ENCODE measurements at regions not wholly inside any gene's neighbourhood (a gene's known extent, or its start where the extent isn't known, plus 50 kb on each side); places are given as distances from the start of the nearest gene placed in this dataset.
"Not testable (repeated sequence)": the region's sequence is repeated elsewhere in the genome, so short reads cannot be mapped to it uniquely, and the experiment has no call there.

- no peak for TF ChIP-seq POLR2A (IDR thresholded peaks at IDR 0.05)
- no peak for TF ChIP-seq POLR2AphosphoS5 (IDR thresholded peaks at IDR 0.05)
- TF ChIP-seq, protein P1, sequence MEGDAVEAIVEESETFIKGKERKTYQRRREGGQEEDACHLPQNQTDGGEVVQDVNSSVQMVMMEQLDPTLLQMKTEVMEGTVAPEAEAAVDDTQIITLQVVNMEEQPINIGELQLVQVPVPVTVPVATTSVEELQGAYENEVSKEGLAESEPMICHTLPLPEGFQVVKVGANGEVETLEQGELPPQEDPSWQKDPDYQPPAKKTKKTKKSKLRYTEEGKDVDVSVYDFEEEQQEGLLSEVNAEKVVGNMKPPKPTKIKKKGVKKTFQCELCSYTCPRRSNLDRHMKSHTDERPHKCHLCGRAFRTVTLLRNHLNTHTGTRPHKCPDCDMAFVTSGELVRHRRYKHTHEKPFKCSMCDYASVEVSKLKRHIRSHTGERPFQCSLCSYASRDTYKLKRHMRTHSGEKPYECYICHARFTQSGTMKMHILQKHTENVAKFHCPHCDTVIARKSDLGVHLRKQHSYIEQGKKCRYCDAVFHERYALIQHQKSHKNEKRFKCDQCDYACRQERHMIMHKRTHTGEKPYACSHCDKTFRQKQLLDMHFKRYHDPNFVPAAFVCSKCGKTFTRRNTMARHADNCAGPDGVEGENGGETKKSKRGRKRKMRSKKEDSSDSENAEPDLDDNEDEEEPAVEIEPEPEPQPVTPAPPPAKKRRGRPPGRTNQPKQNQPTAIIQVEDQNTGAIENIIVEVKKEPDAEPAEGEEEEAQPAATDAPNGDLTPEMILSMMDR (IDR thresholded peaks at IDR 0.05) = no peak
- TF ChIP-seq EP300 (IDR thresholded peaks at IDR 0.05) = no peak
- Histone ChIP-seq H3K27ac (no peak overlapping the region), H3K9me3 (no peaks in the 10 kb centered on the region), H3K36me3 (no peaks in the 10 kb centered on the region), H3K4me1 (peaks cover 0 to 3% (median 0%) of the 10 kb centered on the region in 4 donors), H3K27me3 (no peaks in the 10 kb centered on the region), H3K4me3 (no peak overlapping the region)
- 20 to 50% methylated on average over 1 of the region's 1 CpG for WGBS, 2 donors
- DNase-seq = no peak
- intact Hi-C loops (cut with DNase I) = no loop called here
Measured at GRCh38 chr4:162837679-162838078, 329.0 kb downstream of the NAF1 start.

DNA sequence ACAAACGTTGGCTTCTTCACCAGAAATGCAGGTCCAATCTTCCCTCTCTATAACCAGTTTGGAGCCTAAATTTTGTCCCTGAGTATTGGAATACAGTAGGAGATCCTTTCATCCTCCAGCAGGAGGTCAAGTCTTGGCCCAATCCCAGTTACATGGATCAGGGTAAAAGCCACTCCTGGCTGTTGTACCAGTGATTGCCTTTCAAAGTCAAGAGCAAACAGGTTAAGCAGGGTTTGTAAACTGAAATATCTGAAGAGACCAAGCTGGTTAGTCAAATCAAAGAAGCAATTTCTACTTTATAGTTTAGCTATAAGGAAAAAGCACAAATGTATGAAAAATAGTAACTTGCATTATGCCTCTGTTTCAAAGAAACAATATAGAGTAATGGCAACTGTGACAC, 329.4 kb downstream of the NAF1 start:
- H3K4me1 ChIP-seq = peaks cover 0 to 3% (median 0%) of the 10 kb centered on the region in 4 donors
- no peaks in the 10 kb centered on the region for H3K27me3 ChIP-seq
- H3K4me3 ChIP-seq = no peak overlapping the region
- no peaks in the 10 kb centered on the region for H3K36me3 ChIP-seq
- no peak for DNase-seq
- WGBS, 2 donors = 15 to 54% methylated on average over 1 of the region's 1 CpG
- H3K9me3 ChIP-seq = no peaks in the 10 kb centered on the region
- TF ChIP-seq, protein P1 (IDR thresholded peaks at IDR 0.05) = no peak
- no peak for TF ChIP-seq POLR2AphosphoS5 (IDR thresholded peaks at IDR 0.05)
- TF ChIP-seq POLR2A (IDR thresholded peaks at IDR 0.05) = no peak
- TF ChIP-seq EP300 (IDR thresholded peaks at IDR 0.05) = no peak
- no peak overlapping the region for H3K27ac ChIP-seq
- intact Hi-C loops (cut with DNase I) = no loop called here

GRCh38 chr4:162836773-162837172, 329.9 kb downstream of the NAF1 start:
- no peak overlapping the region for H3K27ac ChIP-seq
- intact Hi-C loops (cut with DNase I) = no loop called here
- DNase-seq = no peak
- TF ChIP-seq, protein P1 (IDR thresholded peaks at IDR 0.05) = no peak
- TF ChIP-seq EP300 (IDR thresholded peaks at IDR 0.05) = no peak
- no peak for TF ChIP-seq POLR2AphosphoS5 (IDR thresholded peaks at IDR 0.05)
- TF ChIP-seq POLR2A (IDR thresholded peaks at IDR 0.05) = no peak
- peaks cover 0 to 3% (median 0%) of the 10 kb centered on the region in 4 donors for H3K4me1 ChIP-seq
- H3K36me3 ChIP-seq = no peaks in the 10 kb centered on the region
- H3K27me3 ChIP-seq = no peaks in the 10 kb centered on the region
- H3K4me3 ChIP-seq = no peak overlapping the region
- 61 to 74% methylated on average over 2 of the region's 2 CpGs for WGBS, 2 donors
- no peaks in the 10 kb centered on the region for H3K9me3 ChIP-seq

GRCh38 chr4:162836258-162836657, 330.4 kb downstream of the NAF1 start:
- H3K27me3 ChIP-seq; H3K27ac ChIP-seq; H3K4me1 ChIP-seq; H3K9me3 ChIP-seq; H3K36me3 ChIP-seq; DNase-seq; H3K4me3 ChIP-seq; intact Hi-C loops (cut with DNase I): not testable (repeated sequence)
- 81 to 85% methylated on average over 6 of the region's 6 CpGs for WGBS, 2 donors

DNA sequence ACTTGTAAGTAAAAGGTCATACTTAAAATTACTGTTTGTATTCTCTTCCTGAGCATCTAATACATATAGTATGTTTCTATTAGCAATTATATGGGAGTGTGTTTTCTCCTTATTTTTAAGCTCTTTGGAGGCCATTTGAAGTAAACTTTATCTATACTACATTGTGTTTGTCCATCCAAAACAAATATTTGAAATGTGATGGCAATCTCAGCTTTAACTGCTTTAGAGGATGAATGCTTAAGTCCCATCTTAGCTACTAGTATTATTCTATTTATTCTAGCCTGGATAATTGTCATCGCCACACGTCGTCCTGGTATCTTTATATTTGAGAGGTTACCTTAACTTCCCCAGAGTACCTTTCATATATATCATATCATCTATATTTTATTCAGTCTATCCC, 335.8 kb downstream of the NAF1 start:
- WGBS, 2 donors = 33 to 67% methylated on average over 3 of the region's 3 CpGs
- intact Hi-C loops (cut with DNase I) = no loop called here
- no peaks in the 10 kb centered on the region for H3K27me3 ChIP-seq
- DNase-seq = no peak
- no peaks in the 10 kb centered on the region for H3K36me3 ChIP-seq
- H3K27ac ChIP-seq = no peak overlapping the region
- TF ChIP-seq POLR2A (IDR thresholded peaks at IDR 0.05) (no peak), POLR2AphosphoS5 (IDR thresholded peaks at IDR 0.05) (no peak), EP300 (IDR thresholded peaks at IDR 0.05) (no peak)
- TF ChIP-seq, protein P1 (IDR thresholded peaks at IDR 0.05) = no peak
- H3K4me3 ChIP-seq = no peak overlapping the region
- no peaks in the 10 kb centered on the region for H3K9me3 ChIP-seq
- H3K4me1 ChIP-seq = peaks cover 0 to 2% (median 0%) of the 10 kb centered on the region in 4 donors

DNA sequence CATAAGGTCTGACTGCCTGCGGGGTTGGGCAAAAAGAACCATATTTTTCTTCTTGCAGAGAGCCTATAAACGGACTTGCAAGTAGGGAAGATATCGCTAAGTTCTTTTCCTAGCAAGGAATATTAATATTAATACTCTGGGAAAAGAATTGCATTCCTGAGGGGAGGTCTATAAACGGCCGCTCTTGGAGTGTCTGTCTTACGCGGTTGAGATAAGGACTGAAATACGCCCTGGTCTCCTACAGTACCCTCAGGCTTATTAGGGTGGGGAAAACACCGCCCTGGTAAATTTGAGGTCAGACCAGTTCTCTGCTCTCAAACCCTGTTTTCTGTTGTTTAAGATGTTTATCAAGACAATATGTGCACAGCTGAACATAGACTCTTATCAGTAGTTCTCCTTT, 349.3 kb downstream of the NAF1 start:
- DNase-seq; H3K27ac ChIP-seq; H3K4me3 ChIP-seq; H3K36me3 ChIP-seq; H3K4me1 ChIP-seq; intact Hi-C loops (cut with DNase I); H3K27me3 ChIP-seq; H3K9me3 ChIP-seq: not testable (repeated sequence)
- WGBS, 2 donors = 92 to 94% methylated on average over 9 of the region's 9 CpGs
